Erythroblast (primary cell): ENCODE measurements at regions not wholly inside any gene's neighbourhood (a gene's known extent, or its start where the extent isn't known, plus 50 kb on each side); places are given as distances from the start of the nearest gene placed in this dataset.

Experiments used
- GATA1 ChIP-seq: IDR thresholded peaks from 2 replicates; pipeline ENCODE4 v1.6.1; 2011; ENCODE audit warnings: low read depth, mild to moderate bottlenecking, control low read depth, low read length, moderate library complexity
- POLR2A ChIP-seq: IDR thresholded peaks from 2 replicates; pipeline ENCODE4 v1.6.1; 2011; ENCODE audit warnings: mild to moderate bottlenecking, low read length

DNA sequence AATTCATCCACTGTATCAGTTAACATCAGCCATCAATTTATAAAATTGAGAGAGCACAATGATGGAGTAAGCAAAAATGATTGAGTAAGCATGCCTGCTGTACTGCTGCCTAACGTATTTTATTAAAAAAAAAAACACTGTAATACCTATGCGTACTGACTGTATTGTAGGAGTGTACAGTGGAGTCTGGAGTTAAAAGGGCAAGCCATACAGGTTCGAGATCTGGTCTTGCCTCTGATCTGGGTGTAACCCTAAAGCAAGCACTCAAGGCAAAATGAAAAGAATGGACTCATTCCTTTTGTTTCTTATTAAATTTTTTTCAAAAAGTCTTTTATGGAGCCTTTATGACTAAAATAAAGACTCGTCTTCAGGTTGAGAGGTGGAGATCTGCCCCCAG, 894.2 kb upstream of the INTU start:
- TF ChIP-seq POLR2A (no peak), GATA1 (no peak)
